ENCODE measurements at regions not wholly inside any gene's neighbourhood (a gene's known extent, or its start where the extent isn't known, plus 50 kb on each side); places are given as distances from the start of the nearest gene placed in this dataset.

GRCh38 chr6:92635553-92636153 lies 783.7 kb downstream of the EPHA7 start:
- POLR2A ChIA-PET (ENCODE audit: low non-redundant PET): no interaction called here
- CTCF ChIA-PET: no interaction called here
- H3K27ac ChIP-seq (ENCODE audit: low read depth, low read length, poor library complexity, severe bottlenecking): no peak overlapping the region
- no peaks in the 10 kb centered on the region for H3K9me3 ChIP-seq (ENCODE audit: low read depth, low read length, poor library complexity, severe bottlenecking)
- no peaks in the 10 kb centered on the region for H3K27me3 ChIP-seq (replicated peaks; ENCODE audit: insufficient read depth, low read depth, low read length, poor library complexity)
- no peak for DNase-seq (ENCODE audit: low spot score)
- H3K4me3 ChIP-seq (ENCODE audit: low read depth, low read length, poor library complexity, severe bottlenecking): no peak overlapping the region
- intact Hi-C loops (cut with micrococcal nuclease; ENCODE audit: unreplicated experiment): no loop called here
- no peaks in the 10 kb centered on the region for H3K36me3 ChIP-seq (ENCODE audit: insufficient read depth, low read length, poor library complexity, severe bottlenecking)
- no TSS peak for BruUV-seq (replicated peaks)
- TF ChIP-seq CTCF (conservative IDR thresholded peaks at IDR 0.05; ENCODE audit: low read depth, low read length): no peak
- no peak for TF ChIP-seq EZH2 (IDR thresholded peaks at IDR 0.05; ENCODE audit: borderline replicate concordance, low read depth, low read length, poor library complexity, severe bottlenecking)
- no peaks in the 10 kb centered on the region for H3K4me1 ChIP-seq (ENCODE audit: insufficient read depth, low read length, poor library complexity, severe bottlenecking)

- H3K27me3 ChIP-seq (replicated peaks; ENCODE audit: insufficient read depth, low read depth, low read length, poor library complexity): no peaks in the 10 kb centered on the region
- DNase-seq (ENCODE audit: low spot score): no peak
- H3K36me3 ChIP-seq (ENCODE audit: insufficient read depth, low read length, poor library complexity, severe bottlenecking): no peaks in the 10 kb centered on the region
- ChIA-PET POLR2A (ENCODE audit: low non-redundant PET) (no interaction called here), CTCF (no interaction called here)
- no peak overlapping the region for H3K4me3 ChIP-seq (ENCODE audit: low read depth, low read length, poor library complexity, severe bottlenecking)
- TF ChIP-seq CTCF (conservative IDR thresholded peaks at IDR 0.05; ENCODE audit: low read depth, low read length) (no peak), EZH2 (IDR thresholded peaks at IDR 0.05; ENCODE audit: borderline replicate concordance, low read depth, low read length, poor library complexity, severe bottlenecking) (no peak)
- intact Hi-C loops (cut with micrococcal nuclease; ENCODE audit: unreplicated experiment): no loop called here
- H3K9me3 ChIP-seq (ENCODE audit: low read depth, low read length, poor library complexity, severe bottlenecking): no peaks in the 10 kb centered on the region
- no peaks in the 10 kb centered on the region for H3K4me1 ChIP-seq (ENCODE audit: insufficient read depth, low read length, poor library complexity, severe bottlenecking)
- no TSS peak for BruUV-seq (replicated peaks)
- H3K27ac ChIP-seq (ENCODE audit: low read depth, low read length, poor library complexity, severe bottlenecking): no peak overlapping the region
Measured at GRCh38 chr6:92634561-92634960, 784.8 kb downstream of the EPHA7 start.

GRCh38 chr6:92623431-92623830 lies 795.9 kb downstream of the EPHA7 start:
- ChIA-PET CTCF (no interaction called here), POLR2A (ENCODE audit: low non-redundant PET) (no interaction called here)
- Histone ChIP-seq H3K4me1 (ENCODE audit: insufficient read depth, low read length, poor library complexity, severe bottlenecking) (no peaks in the 10 kb centered on the region), H3K9me3 (ENCODE audit: low read depth, low read length, poor library complexity, severe bottlenecking) (no peaks in the 10 kb centered on the region), H3K36me3 (ENCODE audit: insufficient read depth, low read length, poor library complexity, severe bottlenecking) (no peaks in the 10 kb centered on the region), H3K27me3 (replicated peaks; ENCODE audit: insufficient read depth, low read depth, low read length, poor library complexity) (no peaks in the 10 kb centered on the region), H3K27ac (ENCODE audit: low read depth, low read length, poor library complexity, severe bottlenecking) (no peak overlapping the region), H3K4me3 (ENCODE audit: low read depth, low read length, poor library complexity, severe bottlenecking) (no peak overlapping the region)
- DNase-seq (ENCODE audit: low spot score): no peak
- BruUV-seq (replicated peaks): no TSS peak
- TF ChIP-seq CTCF (conservative IDR thresholded peaks at IDR 0.05; ENCODE audit: low read depth, low read length) (no peak), EZH2 (IDR thresholded peaks at IDR 0.05; ENCODE audit: borderline replicate concordance, low read depth, low read length, poor library complexity, severe bottlenecking) (no peak)
- intact Hi-C loops (cut with micrococcal nuclease; ENCODE audit: unreplicated experiment): no loop called here

Data from A673 (cell line).